ENCODE measurements at regions not wholly inside any gene's neighbourhood (a gene's known extent, or its start where the extent isn't known, plus 50 kb on each side); places are given as distances from the start of the nearest gene placed in this dataset.

DNA sequence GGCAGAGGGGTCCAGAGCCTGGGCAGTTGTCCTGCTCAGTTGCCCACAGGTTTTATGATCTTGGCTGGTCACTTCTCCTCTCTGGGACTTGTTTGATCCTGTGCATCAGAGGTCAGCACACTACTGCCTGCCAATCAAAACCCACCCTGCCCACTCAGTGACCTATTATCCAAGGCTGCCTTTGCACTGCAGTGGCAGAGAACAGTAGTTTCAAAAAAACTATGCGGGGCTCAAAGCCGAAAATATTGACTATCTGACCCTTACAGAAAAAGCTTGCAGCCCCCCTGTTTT is 218.2 kb downstream of the CYP26B1 start:
- TF ChIP-seq, protein P1, sequence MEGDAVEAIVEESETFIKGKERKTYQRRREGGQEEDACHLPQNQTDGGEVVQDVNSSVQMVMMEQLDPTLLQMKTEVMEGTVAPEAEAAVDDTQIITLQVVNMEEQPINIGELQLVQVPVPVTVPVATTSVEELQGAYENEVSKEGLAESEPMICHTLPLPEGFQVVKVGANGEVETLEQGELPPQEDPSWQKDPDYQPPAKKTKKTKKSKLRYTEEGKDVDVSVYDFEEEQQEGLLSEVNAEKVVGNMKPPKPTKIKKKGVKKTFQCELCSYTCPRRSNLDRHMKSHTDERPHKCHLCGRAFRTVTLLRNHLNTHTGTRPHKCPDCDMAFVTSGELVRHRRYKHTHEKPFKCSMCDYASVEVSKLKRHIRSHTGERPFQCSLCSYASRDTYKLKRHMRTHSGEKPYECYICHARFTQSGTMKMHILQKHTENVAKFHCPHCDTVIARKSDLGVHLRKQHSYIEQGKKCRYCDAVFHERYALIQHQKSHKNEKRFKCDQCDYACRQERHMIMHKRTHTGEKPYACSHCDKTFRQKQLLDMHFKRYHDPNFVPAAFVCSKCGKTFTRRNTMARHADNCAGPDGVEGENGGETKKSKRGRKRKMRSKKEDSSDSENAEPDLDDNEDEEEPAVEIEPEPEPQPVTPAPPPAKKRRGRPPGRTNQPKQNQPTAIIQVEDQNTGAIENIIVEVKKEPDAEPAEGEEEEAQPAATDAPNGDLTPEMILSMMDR (IDR thresholded peaks at IDR 0.05; ENCODE audit: poor library complexity, severe bottlenecking), result no peak
- TF ChIP-seq POLR2AphosphoS5 (IDR thresholded peaks at IDR 0.05), result no peak

Measured in neural cell (in vitro differentiated cells).